HCEC 1CT (cell line): ENCODE measurements at regions not wholly inside any gene's neighbourhood (a gene's known extent, or its start where the extent isn't known, plus 50 kb on each side); places are given as distances from the start of the nearest gene placed in this dataset.
"Not testable (repeated sequence)": the region's sequence is repeated elsewhere in the genome, so short reads cannot be mapped to it uniquely, and the experiment has no call there.

ENCODE experiments used
- DNase-seq: peaks from one replicate; pipeline ENCODE4 v3.0.0-alpha.2; 2017

DNA sequence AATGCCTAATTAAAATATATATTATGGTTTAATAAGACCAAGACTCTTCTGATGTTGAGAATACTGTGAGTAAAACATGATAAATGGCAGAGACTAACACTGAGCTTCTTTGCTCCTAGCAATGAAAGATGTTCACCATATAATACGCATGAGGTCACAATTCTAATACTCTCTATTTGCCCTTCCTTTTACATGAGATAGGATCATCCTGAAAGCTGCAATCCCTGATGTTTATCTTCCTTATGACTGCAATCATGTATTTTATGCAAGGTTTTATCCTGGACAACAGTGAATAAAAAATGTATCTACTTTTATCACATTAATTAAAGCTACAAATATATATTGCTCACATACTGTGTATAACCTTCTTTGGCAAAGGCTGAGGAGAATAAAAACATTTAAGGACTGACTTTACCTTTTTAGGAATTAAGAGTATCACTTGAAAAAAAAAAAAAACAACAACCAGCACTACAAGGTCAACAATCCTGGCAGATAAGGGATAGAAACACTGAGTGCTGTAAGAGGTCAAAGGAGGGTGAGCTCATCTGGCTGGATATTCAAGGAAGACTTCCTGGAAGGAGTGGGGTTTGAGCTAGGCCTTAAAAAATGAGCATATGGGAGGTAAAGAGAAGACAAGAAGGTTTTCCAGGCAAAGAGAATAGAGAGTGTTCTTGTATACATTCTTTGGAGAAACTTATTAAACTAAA, 99.9 kb downstream of the AREG start:
- peak; percentile 10 for DNase-seq

- DNase-seq: no peak
Measured at GRCh38 chr4:74545448-74545847, 100.5 kb downstream of the AREG start.

DNA sequence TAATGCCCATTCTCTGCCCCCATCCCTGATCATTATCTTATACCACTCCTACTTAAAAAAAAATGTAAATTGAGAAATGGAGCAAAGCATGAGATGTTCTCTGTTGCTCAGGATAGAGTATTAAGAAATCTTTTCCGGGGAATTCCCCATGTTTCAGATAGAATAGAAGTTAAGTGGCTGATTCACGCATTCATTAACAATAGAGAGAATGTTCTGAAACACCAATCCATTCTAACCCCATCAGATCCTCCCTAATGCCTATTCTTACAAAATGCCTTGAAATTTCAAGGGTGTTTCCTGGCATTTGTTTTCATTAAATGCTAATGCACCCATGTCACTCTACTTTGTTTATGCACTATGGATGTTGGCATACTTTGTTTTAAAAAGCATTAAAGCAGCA, 101.1 kb downstream of the AREG start:
- DNase-seq: no peak

DNA sequence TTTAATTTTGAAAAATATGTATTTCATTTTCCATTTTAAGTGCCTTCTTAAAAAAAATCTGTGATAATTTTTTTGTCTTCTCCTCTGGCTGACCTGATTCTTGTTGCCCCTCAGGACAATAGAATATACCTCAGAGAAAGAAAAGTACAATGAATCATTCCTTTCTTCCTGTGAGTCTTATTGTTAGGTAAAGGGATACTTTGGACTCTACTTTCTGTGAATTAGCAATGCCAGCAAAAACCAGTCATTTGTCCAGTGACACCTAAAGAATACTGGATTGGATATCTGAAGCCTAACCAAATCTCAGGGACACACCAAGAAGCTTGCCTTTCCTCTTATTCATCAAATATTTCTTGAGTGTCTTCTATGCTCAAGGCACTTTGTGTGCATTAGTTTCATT, 102.1 kb downstream of the AREG start:
- no peak for DNase-seq

DNA sequence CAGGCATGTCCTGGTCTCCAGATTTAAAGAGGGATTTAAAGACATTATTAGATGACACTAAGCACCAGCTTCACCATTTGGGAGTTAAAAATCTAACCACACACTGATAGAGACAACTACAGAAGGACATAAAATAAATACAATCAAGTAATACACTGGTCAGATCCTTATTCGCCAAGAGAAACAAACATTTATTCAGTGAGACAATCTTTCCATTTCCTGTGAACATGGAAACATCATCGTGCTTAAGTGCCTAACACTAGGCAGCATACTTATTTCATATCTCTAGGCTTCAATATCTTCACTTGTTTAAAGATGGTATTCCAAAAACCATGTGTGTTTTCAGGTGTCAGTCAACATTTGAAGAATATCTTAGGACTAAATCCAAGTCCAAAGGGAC, 103.6 kb downstream of the AREG start:
- no peak for DNase-seq

DNA sequence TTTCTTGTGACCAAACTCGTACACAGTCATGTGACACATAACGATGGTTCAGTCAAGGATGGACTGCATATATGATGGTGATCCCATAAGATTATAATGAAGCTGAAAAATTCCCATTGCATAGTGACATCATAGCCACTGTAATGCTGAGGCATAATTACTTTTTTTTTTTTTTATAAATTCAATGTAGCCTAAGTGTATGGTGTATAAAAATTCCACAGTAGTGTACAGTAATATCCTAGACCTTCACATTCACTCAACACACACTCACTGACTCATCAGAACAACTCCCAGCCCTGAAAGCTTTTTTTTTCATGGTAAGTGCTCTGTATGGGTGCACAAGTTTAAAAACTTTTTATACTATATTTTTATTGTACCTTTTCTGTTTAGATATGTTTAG, 105.0 kb downstream of the AREG start:
- DNase-seq: peak; percentile 47

- no peak for DNase-seq
Measured at GRCh38 chr4:74555231-74555630, 110.3 kb downstream of the AREG start.

DNA sequence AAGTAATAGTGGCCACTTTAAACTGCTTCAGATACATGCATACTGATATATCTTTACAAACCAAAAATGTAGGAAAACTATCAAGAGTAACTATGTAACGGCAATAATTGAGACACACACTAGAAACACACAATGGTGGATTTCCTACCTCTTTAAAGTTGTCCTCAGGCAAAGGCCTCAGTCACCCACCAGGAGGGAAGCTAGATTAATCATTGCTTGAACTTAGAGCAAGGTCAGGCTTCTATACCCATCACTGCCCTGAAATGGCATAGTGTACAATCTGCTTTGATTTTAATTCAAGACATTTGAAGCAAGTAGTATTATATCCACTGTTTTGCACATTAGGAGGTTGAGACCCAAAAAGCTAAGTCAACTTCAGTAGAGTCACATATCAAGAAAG, 110.9 kb downstream of the AREG start:
- no peak for DNase-seq

GRCh38 chr4:74559853-74560252, 114.9 kb downstream of the AREG start:
- no peak for DNase-seq

GRCh38 chr4:74567981-74568380, 123.0 kb downstream of the AREG start:
- no peak for DNase-seq

DNA sequence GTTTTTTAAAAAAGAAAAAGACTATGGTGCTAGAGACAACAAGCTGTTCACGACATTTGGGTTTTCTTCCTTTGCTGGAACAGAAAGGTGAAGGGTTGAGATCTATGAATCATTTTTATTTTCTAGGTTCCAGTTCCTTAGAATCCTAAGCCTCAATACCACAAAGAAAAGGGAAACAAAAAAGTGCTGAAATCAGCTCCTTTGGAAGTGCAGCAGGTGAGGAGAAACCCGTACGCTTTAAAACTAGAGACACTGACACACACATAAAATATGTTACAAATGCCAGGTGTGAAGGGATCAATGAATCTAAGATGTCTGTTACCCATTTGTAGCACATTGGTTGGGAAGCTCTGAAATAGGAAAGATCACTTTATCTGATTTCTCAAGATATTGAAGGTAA, 125.2 kb downstream of the AREG start:
- DNase-seq: no peak

DNA sequence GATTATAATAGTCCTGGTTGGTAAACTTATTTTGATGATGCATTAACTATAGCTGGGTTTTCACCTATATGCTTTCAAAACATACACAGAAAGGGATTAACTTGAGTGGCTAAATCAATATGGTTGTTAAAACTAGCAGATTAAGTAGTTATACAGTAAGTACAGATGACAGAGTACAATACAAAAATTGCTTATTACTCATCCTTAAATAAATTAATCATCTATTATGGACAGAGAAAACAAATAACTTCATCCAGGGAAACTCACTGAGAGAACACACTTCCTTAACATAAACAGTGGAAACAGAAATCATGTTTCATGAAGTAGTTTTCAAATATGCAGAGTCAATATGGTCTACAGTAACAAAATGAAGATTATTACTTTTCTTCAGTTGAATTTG, 133.4 kb downstream of the AREG start:
- DNase-seq: peak; percentile 4

- not testable (repeated sequence) for DNase-seq
Measured at GRCh38 chr4:74578865-74579264, 133.9 kb downstream of the AREG start.

GRCh38 chr4:74583089-74583700, 138.3 kb downstream of the AREG start:
- DNase-seq: peak; percentile 15

GRCh38 chr4:74583757-74584156, 138.8 kb downstream of the AREG start:
- DNase-seq: no peak

DNA sequence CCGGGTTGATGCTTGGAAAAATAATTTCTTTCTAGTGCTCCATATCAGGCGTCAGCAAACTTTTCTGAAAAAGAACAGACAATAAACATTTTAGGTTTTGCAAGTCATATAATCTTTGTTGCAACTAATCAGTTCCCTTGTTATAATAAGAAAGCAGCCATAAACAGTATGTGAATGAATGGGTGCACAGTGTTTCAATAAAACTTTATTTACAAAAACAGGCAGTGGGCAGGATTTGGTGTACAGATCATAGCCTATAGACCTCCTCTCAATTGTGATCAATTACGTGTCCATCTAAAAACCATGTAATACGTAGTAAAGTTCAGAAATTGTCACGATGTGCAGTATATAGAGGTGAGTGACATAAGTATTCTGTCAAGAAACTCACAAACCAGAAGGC, 143.4 kb downstream of the AREG start:
- no peak for DNase-seq

DNA sequence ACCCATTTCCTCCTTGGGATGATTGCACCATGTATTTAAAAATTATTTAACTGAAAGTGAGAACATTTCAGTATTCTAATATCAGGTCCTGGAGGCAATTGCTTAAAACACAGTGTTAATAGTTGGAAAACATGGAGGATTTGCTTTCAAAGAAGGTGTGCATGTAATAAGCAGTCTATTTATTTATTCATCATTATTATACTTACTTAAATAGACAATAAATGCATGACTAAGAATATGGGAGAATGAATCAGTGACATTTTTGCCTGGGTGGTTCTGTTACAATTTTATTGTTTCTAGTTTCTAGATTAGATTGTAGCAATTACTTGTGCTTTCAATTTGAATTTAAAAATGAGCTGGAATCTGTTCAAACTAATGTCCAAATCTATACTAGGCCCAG, 145.5 kb downstream of the AREG start:
- DNase-seq: no peak

- DNase-seq: peak; percentile 1
Measured at GRCh38 chr4:74598611-74599325, 153.8 kb downstream of the AREG start.

- no peak for DNase-seq
Measured at GRCh38 chr4:74603186-74603585, 158.2 kb downstream of the AREG start.

GRCh38 chr4:74608151-74608949, 163.4 kb downstream of the AREG start:
- DNase-seq: peak; percentile 48

DNA sequence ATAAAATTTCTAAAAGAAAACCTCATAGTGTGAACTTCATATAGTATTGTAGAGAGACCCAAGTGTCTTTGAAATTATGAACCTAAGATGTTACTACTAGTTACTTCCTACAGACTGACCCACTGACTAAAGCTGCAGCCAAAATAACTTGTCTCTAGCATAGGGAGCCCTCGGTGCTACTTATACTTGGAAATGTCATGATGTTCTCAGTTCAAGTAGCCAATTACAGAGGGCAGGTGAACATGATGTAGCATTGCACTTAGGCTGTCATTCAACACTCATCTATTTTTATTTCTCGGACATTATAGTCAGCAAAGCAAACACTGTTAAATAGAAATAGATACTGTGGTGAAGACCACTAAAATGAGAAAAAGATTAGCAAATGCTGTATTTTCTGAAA, 165.6 kb downstream of the AREG start:
- DNase-seq: no peak

GRCh38 chr4:74612837-74613236, 167.9 kb downstream of the AREG start:
- no peak for DNase-seq

DNA sequence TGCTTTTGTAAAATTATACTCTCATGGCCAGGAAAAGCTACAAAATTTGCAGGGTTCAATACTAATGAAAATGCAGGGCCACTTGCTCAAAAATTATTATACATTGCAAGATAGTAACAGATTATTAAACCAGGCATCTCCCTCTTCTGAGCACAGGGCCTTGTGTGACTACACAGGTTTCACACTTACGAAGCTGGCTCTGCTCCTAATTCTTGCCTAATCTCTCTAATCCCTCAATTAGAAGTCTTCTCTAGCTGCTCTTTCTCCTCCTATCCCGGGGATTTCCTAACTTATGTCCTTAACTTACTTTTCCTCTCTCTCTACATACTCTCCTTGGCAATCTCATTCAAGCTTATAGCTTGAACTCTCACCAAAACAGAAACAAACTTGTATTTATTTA, 168.3 kb downstream of the AREG start:
- DNase-seq: no peak

- no peak for DNase-seq
Measured at GRCh38 chr4:74615411-74615810, 170.5 kb downstream of the AREG start.
